ENCODE measurements at regions not wholly inside any gene's neighbourhood (a gene's known extent, or its start where the extent isn't known, plus 50 kb on each side); places are given as distances from the start of the nearest gene placed in this dataset.

DNA sequence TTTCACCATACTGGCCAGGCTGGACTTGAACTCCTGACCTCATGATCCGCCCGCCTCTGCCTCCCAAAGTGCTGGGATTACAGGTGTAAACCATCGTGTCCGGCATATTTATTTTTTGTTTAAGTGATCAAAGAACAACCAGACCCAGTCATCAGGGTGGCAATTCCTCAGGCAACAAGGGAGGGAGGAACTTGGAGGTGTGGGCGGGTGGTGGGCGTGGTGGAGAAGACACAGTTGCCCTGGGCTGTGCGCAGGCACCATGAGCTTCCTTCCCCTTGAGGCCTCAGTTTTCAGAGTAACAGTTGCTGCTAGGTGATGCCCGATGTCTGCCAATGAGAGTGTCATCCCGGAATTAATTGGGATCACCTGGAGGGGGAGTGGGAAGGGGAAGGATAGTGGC, 191.7 kb downstream of the ALG10 start:
- TF ChIP-seq TEAD4 (IDR thresholded peaks at IDR 0.05; ENCODE audit: borderline replicate concordance, insufficient read depth) (no peak), FOXJ3 (CRISPR knock-in tag; IDR thresholded peaks at IDR 0.05) (no peak), RFX5 (IDR thresholded peaks at IDR 0.05; ENCODE audit: low read length) (no peak), EZH2phosphoT487 (IDR thresholded peaks at IDR 0.05; ENCODE audit: borderline replicate concordance, low read depth) (no peak), POLR2AphosphoS5 (IDR thresholded peaks at IDR 0.05; ENCODE audit: low read depth, low read length) (no peak), RAD21 (IDR thresholded peaks at IDR 0.05; ENCODE audit: low read length) (no peak), FOXM1 (IDR thresholded peaks at IDR 0.05; ENCODE audit: low read depth) (no peak), SIN3A (IDR thresholded peaks at IDR 0.05; ENCODE audit: borderline replicate concordance, low read depth, low read length) (no peak), NRF1 (IDR thresholded peaks at IDR 0.05; ENCODE audit: low read depth, low read length) (no peak), TCF12 (IDR thresholded peaks at IDR 0.05) (no peak), SMC3 (IDR thresholded peaks at IDR 0.05; ENCODE audit: low read depth, low read length) (no peak)
- TF ChIP-seq, protein P1, sequence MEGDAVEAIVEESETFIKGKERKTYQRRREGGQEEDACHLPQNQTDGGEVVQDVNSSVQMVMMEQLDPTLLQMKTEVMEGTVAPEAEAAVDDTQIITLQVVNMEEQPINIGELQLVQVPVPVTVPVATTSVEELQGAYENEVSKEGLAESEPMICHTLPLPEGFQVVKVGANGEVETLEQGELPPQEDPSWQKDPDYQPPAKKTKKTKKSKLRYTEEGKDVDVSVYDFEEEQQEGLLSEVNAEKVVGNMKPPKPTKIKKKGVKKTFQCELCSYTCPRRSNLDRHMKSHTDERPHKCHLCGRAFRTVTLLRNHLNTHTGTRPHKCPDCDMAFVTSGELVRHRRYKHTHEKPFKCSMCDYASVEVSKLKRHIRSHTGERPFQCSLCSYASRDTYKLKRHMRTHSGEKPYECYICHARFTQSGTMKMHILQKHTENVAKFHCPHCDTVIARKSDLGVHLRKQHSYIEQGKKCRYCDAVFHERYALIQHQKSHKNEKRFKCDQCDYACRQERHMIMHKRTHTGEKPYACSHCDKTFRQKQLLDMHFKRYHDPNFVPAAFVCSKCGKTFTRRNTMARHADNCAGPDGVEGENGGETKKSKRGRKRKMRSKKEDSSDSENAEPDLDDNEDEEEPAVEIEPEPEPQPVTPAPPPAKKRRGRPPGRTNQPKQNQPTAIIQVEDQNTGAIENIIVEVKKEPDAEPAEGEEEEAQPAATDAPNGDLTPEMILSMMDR (IDR thresholded peaks at IDR 0.05) = no peak
- TF ChIP-seq, protein P2, sequence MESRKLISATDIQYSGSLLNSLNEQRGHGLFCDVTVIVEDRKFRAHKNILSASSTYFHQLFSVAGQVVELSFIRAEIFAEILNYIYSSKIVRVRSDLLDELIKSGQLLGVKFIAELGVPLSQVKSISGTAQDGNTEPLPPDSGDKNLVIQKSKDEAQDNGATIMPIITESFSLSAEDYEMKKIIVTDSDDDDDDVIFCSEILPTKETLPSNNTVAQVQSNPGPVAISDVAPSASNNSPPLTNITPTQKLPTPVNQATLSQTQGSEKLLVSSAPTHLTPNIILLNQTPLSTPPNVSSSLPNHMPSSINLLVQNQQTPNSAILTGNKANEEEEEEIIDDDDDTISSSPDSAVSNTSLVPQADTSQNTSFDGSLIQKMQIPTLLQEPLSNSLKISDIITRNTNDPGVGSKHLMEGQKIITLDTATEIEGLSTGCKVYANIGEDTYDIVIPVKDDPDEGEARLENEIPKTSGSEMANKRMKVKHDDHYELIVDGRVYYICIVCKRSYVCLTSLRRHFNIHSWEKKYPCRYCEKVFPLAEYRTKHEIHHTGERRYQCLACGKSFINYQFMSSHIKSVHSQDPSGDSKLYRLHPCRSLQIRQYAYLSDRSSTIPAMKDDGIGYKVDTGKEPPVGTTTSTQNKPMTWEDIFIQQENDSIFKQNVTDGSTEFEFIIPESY (IDR thresholded peaks at IDR 0.05; ENCODE audit: borderline replicate concordance, low read depth) = no peak
- TF ChIP-seq, protein P3, sequence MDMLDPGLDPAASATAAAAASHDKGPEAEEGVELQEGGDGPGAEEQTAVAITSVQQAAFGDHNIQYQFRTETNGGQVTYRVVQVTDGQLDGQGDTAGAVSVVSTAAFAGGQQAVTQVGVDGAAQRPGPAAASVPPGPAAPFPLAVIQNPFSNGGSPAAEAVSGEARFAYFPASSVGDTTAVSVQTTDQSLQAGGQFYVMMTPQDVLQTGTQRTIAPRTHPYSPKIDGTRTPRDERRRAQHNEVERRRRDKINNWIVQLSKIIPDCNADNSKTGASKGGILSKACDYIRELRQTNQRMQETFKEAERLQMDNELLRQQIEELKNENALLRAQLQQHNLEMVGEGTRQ (IDR thresholded peaks at IDR 0.05; ENCODE audit: borderline replicate concordance, low read depth, low read length) = no peak
